ENCODE measurements at regions not wholly inside any gene's neighbourhood (a gene's known extent, or its start where the extent isn't known, plus 50 kb on each side); places are given as distances from the start of the nearest gene placed in this dataset.

GRCh38 chr11:126129727-126130671 is 67.3 kb upstream of the CDON start:
- Mint-ChIP-seq H3K36me3 (ENCODE audit: insufficient read depth, unreplicated experiment) (no peaks in the 10 kb centered on the region), H3K27ac (ENCODE audit: unreplicated experiment) (no peak overlapping the region), H3K4me3 (ENCODE audit: low read depth, unreplicated experiment) (no peak overlapping the region), H3K27me3 (ENCODE audit: unreplicated experiment) (no peaks in the 10 kb centered on the region), H3K9me3 (ENCODE audit: low read depth, unreplicated experiment) (no peaks in the 10 kb centered on the region), H3K4me1 (ENCODE audit: low read depth, unreplicated experiment) (peaks cover 16% of the 10 kb centered on the region)
- no peak for DNase-seq
- CTCF ChIA-PET = no interaction called here
- intact Hi-C loops (cut with micrococcal nuclease; ENCODE audit: unreplicated experiment) = no loop called here
- TF ChIP-seq CTCF (IDR thresholded peaks at IDR 0.05; ENCODE audit: unreplicated experiment) = no peak
- BruUV-seq (replicated peaks) = no TSS peak

GRCh38 chr11:126127898-126128297 is 65.2 kb upstream of the CDON start:
- CTCF ChIA-PET = no interaction called here
- peaks cover 12% of the 10 kb centered on the region for H3K4me1 Mint-ChIP-seq (ENCODE audit: low read depth, unreplicated experiment)
- TF ChIP-seq CTCF (IDR thresholded peaks at IDR 0.05; ENCODE audit: unreplicated experiment) = no peak
- no peak for DNase-seq
- no peaks in the 10 kb centered on the region for H3K27me3 Mint-ChIP-seq (ENCODE audit: unreplicated experiment)
- no peak overlapping the region for H3K27ac Mint-ChIP-seq (ENCODE audit: unreplicated experiment)
- no TSS peak for BruUV-seq (replicated peaks)
- no peaks in the 10 kb centered on the region for H3K9me3 Mint-ChIP-seq (ENCODE audit: low read depth, unreplicated experiment)
- no peak overlapping the region for H3K4me3 Mint-ChIP-seq (ENCODE audit: low read depth, unreplicated experiment)
- no peaks in the 10 kb centered on the region for H3K36me3 Mint-ChIP-seq (ENCODE audit: insufficient read depth, unreplicated experiment)
- intact Hi-C loops (cut with micrococcal nuclease; ENCODE audit: unreplicated experiment) = no loop called here

- no peak for TF ChIP-seq CTCF (IDR thresholded peaks at IDR 0.05; ENCODE audit: unreplicated experiment)
- H3K4me1 Mint-ChIP-seq (ENCODE audit: low read depth, unreplicated experiment) = peaks cover 7% of the 10 kb centered on the region
These were observed 64.7 kb upstream of the CDON start for GRCh38 chr11:126127284-126127845.

GRCh38 chr11:126124231-126124661 is 61.6 kb upstream of the CDON start:
- no peak for DNase-seq
- Mint-ChIP-seq H3K4me3 (ENCODE audit: low read depth, unreplicated experiment) (no peak overlapping the region), H3K27ac (ENCODE audit: unreplicated experiment) (no peak overlapping the region), H3K9me3 (ENCODE audit: low read depth, unreplicated experiment) (no peaks in the 10 kb centered on the region), H3K27me3 (ENCODE audit: unreplicated experiment) (peaks cover 15% of the 10 kb centered on the region), H3K4me1 (ENCODE audit: low read depth, unreplicated experiment) (no peaks in the 10 kb centered on the region), H3K36me3 (ENCODE audit: insufficient read depth, unreplicated experiment) (no peaks in the 10 kb centered on the region)
- intact Hi-C loops (cut with micrococcal nuclease; ENCODE audit: unreplicated experiment) = no loop called here
- no TSS peak for BruUV-seq (replicated peaks)
- TF ChIP-seq CTCF (IDR thresholded peaks at IDR 0.05; ENCODE audit: unreplicated experiment) = no peak
- CTCF ChIA-PET = interaction anchor here (1.3 to 1.5 kb wide), 2 partner anchors 9 to 14 kb away, joined by 3 to 4 read pairs; no protein-coding TSS in a partner anchor

More at GRCh38 chr11:126127284-126127845, 64.7 kb upstream of the CDON start:
- intact Hi-C loops (cut with micrococcal nuclease; ENCODE audit: unreplicated experiment) = no loop called here
- CTCF ChIA-PET = no interaction called here
- Mint-ChIP-seq H3K4me3 (ENCODE audit: low read depth, unreplicated experiment) (no peak overlapping the region), H3K27ac (ENCODE audit: unreplicated experiment) (no peak overlapping the region), H3K27me3 (ENCODE audit: unreplicated experiment) (peaks cover 5% of the 10 kb centered on the region), H3K9me3 (ENCODE audit: low read depth, unreplicated experiment) (no peaks in the 10 kb centered on the region), H3K36me3 (ENCODE audit: insufficient read depth, unreplicated experiment) (no peaks in the 10 kb centered on the region)
- no TSS peak for BruUV-seq (replicated peaks)
- DNase-seq = no peak

Data from Calu3 (cell line).